K562 (cell line): ENCODE measurements at regions not wholly inside any gene's neighbourhood (a gene's known extent, or its start where the extent isn't known, plus 50 kb on each side); places are given as distances from the start of the nearest gene placed in this dataset.
A peak's percentile ranks its signal among the peaks of the same experiment; 100 is the strongest.

Source experiments
- ATAC-seq: fragments of 200-7000 bp; cut with Tn5 transposase; 3 replicates; pipeline ENCODE4 v1.9.1; 2020; ENCODE audit warnings: moderate library complexity
- BruUV-seq: library from RNA; stranded (reverse); fragments of 400-500 nt; replicated peaks from 2 replicates; lab custom pipeline; 2021; lab: Mats Ljungman, UMichigan
- CTCF ChIA-PET: fragments of 300-600 bp; formaldehyde crosslinking; extraction: SDS; loops from one replicate; lab custom pipeline; 2021; ENCODE audit warnings: low intra/inter-chr PET ratio; lab: Yijun Ruan, JAX
- POLR2A ChIA-PET: fragments of 300-600, 350-650 bp; sonication (Branson Sonifier 250); formaldehyde crosslinking; extraction: SDS; loops from one replicate; lab custom pipeline; 2021; ENCODE audit warnings: antibody characterized with exemption, inconsistent platforms; lab: Yijun Ruan, JAX
- DNase-seq, 4 experiments: peaks; one replicate each; pipeline versions ENCODE4 v3.0.0 to v3.0.0-alpha.2; 2011 to 2018; ENCODE audit warnings: low spot score in 3 of 4, mixed read lengths in 3 of 4; ENCODE audit errors: extremely low read depth in 1 of 4
- FAIRE-seq: peaks from 2 replicates; lab custom pipeline; 2011; peaks lifted over from hg19 to GRCh38; lab: Jason Lieb, UNC
- H2AFZ ChIP-seq: 2 replicates; pipeline ENCODE4 v1.6.0; 2011; ENCODE audit warnings: low read depth, low read length, control low read depth, inconsistent platforms
- H3K27ac ChIP-seq: fragments of 200-600 bp; 3 replicates; pipeline ENCODE4 v1.8.0; 2011; ENCODE audit warnings: low read depth, mild to moderate bottlenecking, control low read depth, inconsistent platforms, low read length, moderate library complexity, mixed read lengths; ENCODE audit errors: extremely low read depth
- H3K27me3 ChIP-seq, 2 experiments: fragments of 300-600 bp in 1 of 2; 2 replicates in 1 of 2; 3 replicates in 1 of 2; pipeline versions ENCODE4 v1.6.0 to v1.8.0; 2011; ENCODE audit warnings: inconsistent platforms in 2 of 2, low read length in 2 of 2, mild to moderate bottlenecking in 1 of 2, mixed read lengths in 1 of 2, moderate library complexity in 1 of 2; ENCODE audit not compliant: control insufficient read depth in 2 of 2, insufficient read depth in 2 of 2
- H3K36me3 ChIP-seq: fragments of 300-600 bp; 3 replicates; pipeline ENCODE4 v1.8.0; 2011; ENCODE audit warnings: mild to moderate bottlenecking, low read length, inconsistent platforms; ENCODE audit not compliant: control insufficient read depth, insufficient read depth
- H3K4me1 ChIP-seq, 2 experiments: fragments of 200-600 bp in 1 of 2; replicated peaks in 1 of 2; 2 replicates in 1 of 2; 3 replicates in 1 of 2; pipeline versions ENCODE4 v1.5.1 to v1.8.0; 2011; ENCODE audit warnings: inconsistent platforms in 2 of 2, low read length in 2 of 2, mild to moderate bottlenecking in 1 of 2, mixed read lengths in 1 of 2, moderate library complexity in 1 of 2; ENCODE audit not compliant: control insufficient read depth in 2 of 2, insufficient read depth in 2 of 2
- H3K4me2 ChIP-seq: 2 replicates; pipeline ENCODE4 v1.6.1; 2011; ENCODE audit warnings: low read length, control low read depth, inconsistent platforms, mixed read lengths; ENCODE audit not compliant: insufficient read depth
- H3K4me3 ChIP-seq: fragments of 200-600 bp; sonication (generic), shearing (Covaris generic); 2 replicates; pipeline ENCODE4 v1.5.1; 2016; ENCODE audit warnings: control low read depth, inconsistent platforms
- H3K79me2 ChIP-seq: fragments of 200-600 bp; 3 replicates; pipeline ENCODE4 v1.8.0; 2011; ENCODE audit warnings: low read length, inconsistent platforms; ENCODE audit not compliant: control insufficient read depth, insufficient read depth
- H3K9ac ChIP-seq, 2 experiments: 2 replicates each; pipeline versions ENCODE4 v1.6.0 to v1.6.1; 2011; ENCODE audit warnings: low read depth in 2 of 2, low read length in 2 of 2, control low read depth in 1 of 2, inconsistent platforms in 1 of 2, mild to moderate bottlenecking in 1 of 2, mixed read lengths in 1 of 2; ENCODE audit not compliant: insufficient read depth in 1 of 2
- H3K9me1 ChIP-seq: one replicate; pipeline ENCODE4 v1.6.0; 2011; ENCODE audit warnings: inconsistent platforms, mild to moderate bottlenecking, low read length, moderate library complexity; ENCODE audit not compliant: control insufficient read depth, insufficient read depth
- H3K9me3 ChIP-seq: replicated peaks from 2 replicates; pipeline ENCODE4 v1.5.1; 2011; ENCODE audit warnings: low read depth, low read length, inconsistent platforms; ENCODE audit not compliant: control insufficient read depth, insufficient read depth
- H4K20me1 ChIP-seq: replicated peaks from 2 replicates; pipeline ENCODE4 v1.6.1; 2011; ENCODE audit warnings: low read length, inconsistent platforms, mixed read lengths; ENCODE audit not compliant: control insufficient read depth, insufficient read depth
- GATA2 ChIP-seq: sonication (generic); formaldehyde crosslinking; IDR thresholded peaks from 2 replicates; pipeline ENCODE4 v1.4.0; 2020; ENCODE audit warnings: mild to moderate bottlenecking, missing genetic modification reagents
- GTF2F1 ChIP-seq: IDR thresholded peaks from 2 replicates; pipeline ENCODE4 v1.6.1; 2011; ENCODE audit warnings: low read depth, low read length, improper control_type of control experiment
- MAFG ChIP-seq: fragments of 450-650 bp; conservative IDR thresholded peaks from 2 replicates; pipeline ENCODE4 v1.6.1; 2016; ENCODE audit warnings: missing genetic modification characterization, missing compliant biosample characterization
- RAD21 ChIP-seq, 2 experiments: fragments of 250-450 bp in 1 of 2; fragments of 450-650 bp in 1 of 2; sonication (Bioruptor Pico) in 1 of 2; formaldehyde crosslinking in 1 of 2; IDR thresholded peaks in 1 of 2; conservative IDR thresholded peaks in 1 of 2; 2 replicates each; pipeline versions ENCODE4 v1.4.0 to v1.8.0; 2020 to 2022; ENCODE audit warnings: mild to moderate bottlenecking in 2 of 2, moderate library complexity in 1 of 2
- SMARCE1 ChIP-seq: fragments of 450-650 bp; IDR thresholded peaks from 2 replicates; pipeline ENCODE4 v1.7.1; 2016; ENCODE audit warnings: mild to moderate bottlenecking
- STAT5A ChIP-seq: IDR thresholded peaks from 2 replicates; pipeline ENCODE4 v1.6.1; 2012; ENCODE audit warnings: low read length, inconsistent platforms, borderline replicate concordance
- TAF7 ChIP-seq: fragments of 450-650 bp; IDR thresholded peaks from 2 replicates; pipeline ENCODE4 v1.6.1; 2016; ENCODE audit warnings: missing genetic modification characterization, missing compliant biosample characterization
- ZNF184 ChIP-seq: sonication (generic); formaldehyde crosslinking; IDR thresholded peaks from 2 replicates; pipeline ENCODE4 v1.5.0; 2020; ENCODE audit warnings: missing genetic modification reagents
- ZNF263 ChIP-seq: sonication (generic); formaldehyde crosslinking; IDR thresholded peaks from 2 replicates; pipeline ENCODE4 v1.8.0; 2022; ENCODE audit warnings: mild to moderate bottlenecking, missing genetic modification reagents, borderline replicate concordance
- ZNF41 ChIP-seq: fragments of 250-450 bp; sonication (Bioruptor Pico); conservative IDR thresholded peaks from 2 replicates; pipeline ENCODE4 v1.4.0; 2020; ENCODE audit warnings: mild to moderate bottlenecking
- WGBS: fragments of 100-300 bp; shearing (Covaris generic); methylation state at CpG from one replicate; pipeline ENCODE4 v1.1.6; 2016; ENCODE audit warnings: low coverage, mixed read lengths; ENCODE audit not compliant: insufficient coverage; ENCODE audit errors: missing lambda C conversion rate; 5-methylcytosine and 5-hydroxymethylcytosine counted together
- in situ Hi-C: fragments of 300-500 bp; cut with MboI; formaldehyde crosslinking; loops from 4 replicates; pipeline ENCODE4 v1.15.0; 2018; ENCODE audit warnings: inconsistent platforms, mixed read lengths
- intact Hi-C: fragments of 100-400 bp; cut with micrococcal nuclease; formaldehyde crosslinking; loops from 2 replicates; pipeline ENCODE4 v1.14.2; 2022
- TF ChIP-seq, protein P1 (sequence below): sonication (generic); formaldehyde crosslinking; IDR thresholded peaks from 2 replicates; pipeline ENCODE4 v1.4.0; 2020; ENCODE audit warnings: mild to moderate bottlenecking, missing genetic modification reagents
- TF ChIP-seq, protein P2 (sequence below): IDR thresholded peaks from 2 replicates; pipeline ENCODE4 v1.6.1; 2011; ENCODE audit warnings: borderline replicate concordance, low read depth, mild to moderate bottlenecking, moderate library complexity, low read length; ENCODE audit not compliant: insufficient read depth, poor library complexity, severe bottlenecking

DNA sequence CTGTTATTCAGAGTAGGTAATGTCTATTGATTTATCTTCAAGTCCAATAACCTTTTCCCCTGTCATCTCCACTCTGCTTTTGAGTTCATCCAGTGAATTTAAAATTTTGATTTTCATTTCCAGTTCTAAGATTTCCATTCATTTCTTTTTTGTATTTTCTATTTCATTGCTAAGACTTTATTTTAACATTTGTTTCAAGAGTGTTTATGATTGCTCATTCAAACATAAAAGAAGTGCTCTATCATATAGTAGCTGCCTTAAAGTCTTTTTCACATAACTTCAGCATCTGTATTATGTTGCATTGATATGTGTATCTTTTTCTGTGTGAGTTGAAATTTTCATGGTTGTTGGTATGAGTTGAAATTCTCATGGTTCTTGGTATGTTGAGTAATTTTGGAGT is 341.6 kb downstream of the SOX4 start (continued):
- TF ChIP-seq, protein P1, sequence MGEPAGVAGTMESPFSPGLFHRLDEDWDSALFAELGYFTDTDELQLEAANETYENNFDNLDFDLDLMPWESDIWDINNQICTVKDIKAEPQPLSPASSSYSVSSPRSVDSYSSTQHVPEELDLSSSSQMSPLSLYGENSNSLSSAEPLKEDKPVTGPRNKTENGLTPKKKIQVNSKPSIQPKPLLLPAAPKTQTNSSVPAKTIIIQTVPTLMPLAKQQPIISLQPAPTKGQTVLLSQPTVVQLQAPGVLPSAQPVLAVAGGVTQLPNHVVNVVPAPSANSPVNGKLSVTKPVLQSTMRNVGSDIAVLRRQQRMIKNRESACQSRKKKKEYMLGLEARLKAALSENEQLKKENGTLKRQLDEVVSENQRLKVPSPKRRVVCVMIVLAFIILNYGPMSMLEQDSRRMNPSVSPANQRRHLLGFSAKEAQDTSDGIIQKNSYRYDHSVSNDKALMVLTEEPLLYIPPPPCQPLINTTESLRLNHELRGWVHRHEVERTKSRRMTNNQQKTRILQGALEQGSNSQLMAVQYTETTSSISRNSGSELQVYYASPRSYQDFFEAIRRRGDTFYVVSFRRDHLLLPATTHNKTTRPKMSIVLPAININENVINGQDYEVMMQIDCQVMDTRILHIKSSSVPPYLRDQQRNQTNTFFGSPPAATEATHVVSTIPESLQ (CRISPR knock-in tag), result no peak
- TF ChIP-seq ZNF41 (CRISPR knock-in tag) (no peak), GTF2F1 (no peak), ZNF184 (CRISPR knock-in tag) (no peak), SMARCE1 (no peak)
- TF ChIP-seq, all 486 proteins: peak for 0

DNA sequence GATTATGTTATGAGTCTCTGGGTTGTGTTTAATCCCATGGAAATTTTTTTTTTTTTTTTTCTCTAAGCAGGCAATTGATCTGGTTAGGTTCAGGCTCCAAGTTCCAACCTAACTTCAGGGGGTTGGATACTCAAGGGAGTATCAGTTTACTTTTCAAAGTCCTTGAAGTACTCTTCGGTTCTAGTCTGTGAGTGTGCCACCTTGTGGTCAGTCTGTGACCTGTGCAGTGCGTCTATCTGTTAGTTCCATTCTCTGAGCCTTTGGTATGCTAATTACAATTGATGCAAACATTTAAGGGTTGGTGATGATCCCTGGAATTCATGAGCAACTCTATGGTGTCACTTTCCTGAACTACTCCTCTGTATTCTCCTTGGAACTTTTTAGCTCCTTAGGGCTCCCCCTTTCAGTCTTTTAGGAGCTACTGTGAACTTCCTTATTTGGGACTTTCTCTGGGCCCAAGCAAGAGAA is 342.0 kb downstream of the SOX4 start:
- Histone ChIP-seq H3K79me2 (no peaks in the 10 kb centered on the region), H3K4me1 (no peaks in the 10 kb centered on the region), H3K36me3 (no peaks in the 10 kb centered on the region), H3K27ac (no peak overlapping the region), H3K4me3 (no peak overlapping the region), H3K9ac (no peak overlapping the region), H3K27me3 (no peaks in the 10 kb centered on the region), H3K9me3 (no peaks in the 10 kb centered on the region), H3K9me1 (no peaks in the 10 kb centered on the region), H2AFZ (peak overlapping the region; percentile 29), H3K4me2 (no peak overlapping the region), H4K20me1 (no peaks in the 10 kb centered on the region)
- 15% methylated on average over 2 of the region's 2 CpGs for WGBS
- intact Hi-C loops, result no loop called here
- FAIRE-seq (peak; percentile 85), ATAC-seq (peak; percentile 94), DNase-seq (peak; percentile 34 to 69 (median 38))
- no TSS peak for BruUV-seq
- ChIA-PET POLR2A (no interaction called here), CTCF (interaction anchor here (0.6 to 0.8 kb wide), 2 partner anchors 229 to 1100 kb away, joined by 3 read pairs; no protein-coding TSS in a partner anchor)
- in situ Hi-C loops, result no loop called here
- TF ChIP-seq, protein P2, sequence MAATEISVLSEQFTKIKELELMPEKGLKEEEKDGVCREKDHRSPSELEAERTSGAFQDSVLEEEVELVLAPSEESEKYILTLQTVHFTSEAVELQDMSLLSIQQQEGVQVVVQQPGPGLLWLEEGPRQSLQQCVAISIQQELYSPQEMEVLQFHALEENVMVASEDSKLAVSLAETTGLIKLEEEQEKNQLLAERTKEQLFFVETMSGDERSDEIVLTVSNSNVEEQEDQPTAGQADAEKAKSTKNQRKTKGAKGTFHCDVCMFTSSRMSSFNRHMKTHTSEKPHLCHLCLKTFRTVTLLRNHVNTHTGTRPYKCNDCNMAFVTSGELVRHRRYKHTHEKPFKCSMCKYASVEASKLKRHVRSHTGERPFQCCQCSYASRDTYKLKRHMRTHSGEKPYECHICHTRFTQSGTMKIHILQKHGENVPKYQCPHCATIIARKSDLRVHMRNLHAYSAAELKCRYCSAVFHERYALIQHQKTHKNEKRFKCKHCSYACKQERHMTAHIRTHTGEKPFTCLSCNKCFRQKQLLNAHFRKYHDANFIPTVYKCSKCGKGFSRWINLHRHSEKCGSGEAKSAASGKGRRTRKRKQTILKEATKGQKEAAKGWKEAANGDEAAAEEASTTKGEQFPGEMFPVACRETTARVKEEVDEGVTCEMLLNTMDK, result peak; percentile 16
- TF ChIP-seq GATA2 (CRISPR knock-in tag), result no peak
- no peak for TF ChIP-seq STAT5A
- TF ChIP-seq TAF7 (tag), result no peak
- TF ChIP-seq RAD21 (CRISPR knock-in tag; conservative IDR thresholded peaks at IDR 0.05 in 1 of 2, IDR thresholded peaks at IDR 0.05 in 1 of 2), result peak; percentile 14 to 60; a peak in 2 of 4 replicates
- TF ChIP-seq ZNF263 (CRISPR knock-in tag), result no peak
- no peak for TF ChIP-seq MAFG (tag)
